ENCODE measurements at regions not wholly inside any gene's neighbourhood (a gene's known extent, or its start where the extent isn't known, plus 50 kb on each side); places are given as distances from the start of the nearest gene placed in this dataset.
A peak's percentile ranks its signal among the peaks of the same experiment; 100 is the strongest.

DNA sequence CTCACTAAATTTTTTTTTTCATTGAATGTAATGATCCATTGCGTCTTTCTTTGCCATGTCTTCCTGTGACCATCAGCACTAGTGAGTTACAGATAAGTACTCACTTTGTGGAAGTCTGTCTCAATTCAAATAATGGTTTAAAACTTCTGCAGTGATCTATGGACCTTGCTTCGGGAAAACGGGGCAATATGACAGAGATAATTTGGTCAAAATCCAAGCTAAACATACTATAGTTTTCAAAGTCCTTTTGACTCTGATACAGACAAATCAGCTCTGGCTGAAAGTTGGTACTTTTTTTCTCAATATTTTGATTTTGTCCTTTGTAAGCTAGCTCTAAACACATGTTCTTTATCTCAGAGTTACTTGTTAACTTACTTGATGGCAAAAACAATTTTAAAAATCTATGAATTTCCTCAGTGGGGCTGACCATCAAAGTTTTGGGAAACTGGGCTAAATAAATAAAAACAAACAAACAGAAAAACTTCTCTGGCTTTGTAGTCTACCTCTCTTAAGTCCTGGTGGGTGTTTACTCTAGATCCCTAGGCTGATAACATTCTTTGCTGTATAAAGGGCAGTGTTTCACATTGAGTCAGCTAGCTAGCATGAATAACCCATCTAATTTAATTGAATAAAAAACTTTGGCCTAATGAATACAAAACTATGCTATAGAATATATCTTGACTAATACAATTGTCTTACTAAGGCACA lies 327.6 kb downstream of the RDH14 start:
- DNase-seq (no peak), ATAC-seq (no peak)
- intact Hi-C loops (cut with micrococcal nuclease): no loop called here

DNA sequence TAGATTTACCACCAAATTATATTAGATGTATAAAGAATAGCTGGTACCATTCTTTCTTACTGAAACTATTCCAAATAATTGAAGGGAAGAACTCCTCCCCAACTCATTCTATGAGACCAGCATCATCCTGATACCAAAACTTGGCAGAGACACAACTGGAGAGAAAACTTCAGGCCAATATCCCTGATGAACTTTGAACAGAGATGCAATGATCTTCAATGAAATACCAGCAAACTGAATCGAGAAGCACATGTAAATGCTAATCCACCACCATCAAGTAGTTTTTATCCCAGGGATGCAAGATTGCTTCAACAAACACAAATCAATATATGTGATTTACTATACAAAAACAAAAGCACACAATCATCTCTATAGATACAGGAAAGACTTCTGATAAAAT lies 329.8 kb downstream of the RDH14 start:
- ATAC-seq (no peak), DNase-seq (no peak)
- intact Hi-C loops (cut with micrococcal nuclease): no loop called here

DNA sequence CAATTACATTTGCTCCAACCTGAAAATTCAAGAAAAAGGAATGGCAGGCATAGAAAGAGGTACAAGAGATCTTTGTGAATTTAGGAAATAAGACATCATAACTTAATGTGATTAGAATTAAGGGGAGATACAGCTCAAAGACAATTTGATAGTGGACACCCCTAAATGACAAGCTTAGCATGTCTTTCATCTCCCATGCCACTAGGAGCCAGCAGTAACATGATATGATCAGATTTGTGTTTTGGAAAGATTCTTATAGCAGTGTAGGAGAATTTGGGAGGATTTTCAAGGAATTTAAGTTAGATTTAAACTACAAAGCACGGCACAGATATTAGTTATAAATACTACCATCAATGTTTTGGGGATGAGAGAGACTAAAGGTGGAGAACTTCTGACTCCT lies 340.8 kb downstream of the RDH14 start:
- intact Hi-C loops (cut with micrococcal nuclease): no loop called here

DNA sequence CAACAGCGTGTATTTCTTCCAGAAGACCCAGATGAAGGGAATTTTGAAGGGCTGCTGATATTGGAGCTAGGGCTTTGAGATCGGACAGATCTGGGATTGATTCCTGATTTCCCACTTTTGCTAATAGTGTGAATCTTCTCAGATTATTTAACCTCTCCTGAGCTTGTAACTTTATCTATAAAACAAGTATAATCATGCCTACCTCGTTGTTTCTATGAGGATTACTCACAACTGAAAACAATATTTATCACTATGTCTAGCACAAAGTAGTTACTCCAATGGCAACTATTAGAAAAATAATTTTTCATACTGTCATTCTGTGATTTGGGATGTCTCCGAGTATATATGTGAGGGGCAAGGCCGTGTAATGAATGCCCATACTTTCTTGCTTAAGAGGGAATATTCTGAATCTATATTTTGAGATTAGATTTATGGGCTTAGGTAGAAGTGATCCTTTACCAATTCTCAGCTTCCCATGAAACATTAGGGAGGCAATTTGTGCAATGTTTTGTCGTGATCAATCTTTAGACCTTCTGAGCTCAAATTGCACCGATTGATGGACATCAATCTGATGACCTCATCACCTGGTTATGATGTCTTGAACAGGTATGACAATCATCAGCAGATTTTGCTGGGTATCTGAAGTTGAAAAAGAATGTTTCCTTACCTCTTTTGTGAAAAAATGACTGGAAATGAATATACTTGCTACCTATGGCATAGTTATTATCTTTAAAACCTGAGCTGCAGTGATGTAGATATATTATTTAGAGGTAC lies 339.9 kb downstream of the KCNS3 start:
- intact Hi-C loops (cut with micrococcal nuclease): no loop called here
- no peak for ATAC-seq
- no peak for DNase-seq

More for the DNA sequence above, 340.8 kb downstream of the RDH14 start:
- DNase-seq (no peak), ATAC-seq (no peak)

DNA sequence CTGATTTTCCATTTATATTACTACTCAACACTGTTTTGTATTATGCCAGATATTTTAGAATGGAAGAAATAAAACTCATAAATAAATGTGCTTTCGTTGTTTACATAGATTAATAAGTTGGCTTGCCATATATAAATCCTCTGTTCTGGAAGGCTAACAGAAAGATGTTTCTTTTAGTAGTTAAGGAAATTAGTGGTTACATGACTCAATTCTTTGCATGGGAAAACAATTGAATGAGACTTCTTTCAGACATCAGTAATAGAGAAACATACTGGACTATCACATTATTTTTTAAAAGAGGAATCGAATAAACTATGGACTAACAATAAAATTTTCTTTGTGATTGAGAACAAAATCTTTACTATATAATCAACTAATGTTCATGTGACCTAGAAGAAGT lies 336.5 kb downstream of the KCNS3 start:
- DNase-seq (no peak), ATAC-seq (no peak)
- intact Hi-C loops (cut with micrococcal nuclease): no loop called here

DNA sequence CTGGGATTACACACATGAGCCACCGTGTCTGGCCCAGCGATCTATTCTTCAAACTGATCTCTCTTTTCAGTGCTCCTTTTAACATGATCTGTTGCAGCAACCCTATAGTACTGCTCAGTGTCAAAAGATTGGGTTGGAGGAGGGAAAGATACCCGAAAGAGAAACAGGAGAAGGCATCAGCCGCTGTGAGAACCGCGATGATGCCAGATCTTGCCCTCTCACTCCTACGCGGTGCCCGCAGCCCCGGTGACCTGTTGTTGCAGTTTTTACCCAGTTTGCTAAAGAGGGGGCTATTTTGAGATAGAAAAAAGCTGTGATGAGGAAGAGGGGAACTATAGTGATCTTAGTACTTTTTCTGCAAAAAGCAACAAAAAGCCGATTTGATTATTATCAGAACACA lies 335.5 kb downstream of the KCNS3 start:
- DNase-seq: no peak
- intact Hi-C loops (cut with micrococcal nuclease): no loop called here
- no peak for ATAC-seq

DNA sequence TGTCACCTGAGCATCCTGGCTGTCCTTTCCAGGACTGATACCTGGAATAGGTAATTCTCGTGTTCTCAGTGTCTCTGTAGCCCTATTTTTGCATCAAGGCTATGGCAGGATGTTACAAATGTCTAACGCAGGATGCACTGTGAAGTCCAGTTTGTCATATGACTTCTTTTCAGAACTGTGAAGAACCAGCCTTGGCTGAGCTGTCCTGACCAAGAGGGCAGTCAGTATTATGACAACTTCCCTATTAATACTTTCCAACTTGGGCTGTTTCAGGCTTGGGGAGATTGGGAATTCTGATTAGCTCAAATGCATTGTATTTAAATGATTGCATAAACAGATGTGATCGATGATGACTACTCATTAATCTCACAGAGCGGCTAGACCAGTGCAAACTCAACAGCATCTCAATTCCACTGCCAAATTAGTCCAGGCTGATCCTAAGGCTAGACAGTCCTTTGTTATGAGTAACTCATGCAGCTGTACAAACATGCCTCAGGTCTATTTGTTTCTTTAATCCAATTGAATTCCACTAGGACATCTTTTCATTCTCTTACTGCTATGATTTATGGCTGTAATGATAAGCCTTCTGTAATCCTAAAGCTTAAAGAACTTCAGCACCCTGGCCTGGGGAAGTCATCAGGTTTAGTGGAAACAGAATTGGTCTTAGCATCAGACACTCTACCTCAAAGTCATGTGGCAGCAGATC lies 331.6 kb downstream of the KCNS3 start:
- intact Hi-C loops (cut with micrococcal nuclease): no loop called here
- ATAC-seq: no peak

DNA sequence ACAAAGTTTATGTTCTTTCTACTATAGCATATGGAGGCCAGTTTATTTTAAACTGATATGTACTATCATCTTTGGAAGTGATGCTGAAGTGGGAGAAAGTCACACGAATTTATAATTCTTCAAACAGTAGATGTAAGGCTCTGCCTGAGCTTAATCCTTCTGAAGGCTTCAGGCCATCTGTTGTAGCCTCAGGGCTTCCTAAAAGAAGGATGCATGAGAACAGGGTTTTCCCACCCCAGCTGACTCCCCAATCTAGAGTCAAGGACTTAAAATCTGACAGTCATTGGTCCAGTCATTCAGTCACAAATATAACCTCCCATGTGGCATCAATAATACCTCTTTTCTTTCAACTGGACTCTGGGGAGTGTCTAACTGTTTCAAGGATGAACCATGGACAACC lies 330.5 kb downstream of the KCNS3 start:
- intact Hi-C loops (cut with micrococcal nuclease): no loop called here
- DNase-seq (no peak), ATAC-seq (no peak)

More for the DNA sequence above, 331.6 kb downstream of the KCNS3 start:
- DNase-seq: no peak

DNA sequence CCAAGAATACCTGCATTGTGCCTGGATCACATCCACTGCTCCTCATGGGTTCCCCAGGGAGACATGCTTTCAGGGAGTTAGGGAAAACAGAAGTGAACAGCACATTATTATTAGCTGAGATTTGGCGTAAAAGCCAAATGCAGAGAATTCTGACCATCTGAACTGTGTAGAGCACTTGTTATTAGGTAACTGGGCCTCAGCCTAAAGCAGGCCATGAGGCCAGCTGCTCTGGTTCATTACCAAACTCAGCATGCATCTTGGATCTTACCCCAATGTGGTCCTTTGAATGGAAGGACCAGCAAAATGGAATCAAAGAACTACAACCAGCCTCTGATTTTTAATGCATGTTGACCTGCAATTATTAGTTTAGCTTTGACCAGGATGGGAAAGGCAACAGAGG lies 322.3 kb downstream of the KCNS3 start:
- intact Hi-C loops (cut with micrococcal nuclease): no loop called here
- ATAC-seq (no peak), DNase-seq (no peak)

DNA sequence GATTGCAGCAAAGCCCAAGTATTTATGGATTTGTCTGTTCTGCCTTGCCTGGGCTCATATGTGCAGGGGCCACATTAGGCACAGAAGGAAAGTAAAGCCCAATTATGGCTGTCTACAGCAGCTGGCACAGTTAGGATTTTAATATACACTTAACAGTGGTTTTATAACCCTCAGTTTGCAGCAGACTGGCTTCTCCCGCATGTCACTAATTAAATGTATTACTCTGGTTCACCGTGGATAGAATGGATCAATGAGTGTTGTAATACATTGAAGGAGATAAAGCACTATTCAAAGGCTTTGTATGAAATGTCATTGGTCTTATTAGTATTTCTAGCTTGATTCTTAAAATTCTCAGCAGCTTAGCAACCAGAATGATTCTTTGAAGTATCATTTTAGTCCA lies 320.2 kb downstream of the KCNS3 start:
- no peak for ATAC-seq

DNA sequence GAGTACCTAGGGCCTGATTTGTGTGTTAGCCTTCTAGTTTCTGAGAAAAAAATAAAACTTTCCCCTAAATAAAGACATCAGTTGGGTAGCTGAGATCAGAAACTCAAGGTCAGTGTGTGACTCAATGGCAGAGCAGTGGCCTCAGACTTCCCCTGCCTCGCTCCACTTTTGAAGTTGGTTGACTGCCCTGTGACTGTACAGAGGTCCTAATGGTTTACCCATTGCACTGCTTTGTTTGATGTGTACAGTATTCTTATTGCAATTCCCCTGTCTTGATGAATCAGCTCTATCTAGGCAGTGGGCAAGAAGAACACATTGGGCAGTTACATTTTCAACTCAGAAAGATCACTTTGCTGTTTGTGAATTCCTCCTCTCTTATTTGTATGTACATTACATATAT lies 315.7 kb downstream of the KCNS3 start:
- DNase-seq (no peak), ATAC-seq (no peak)
- intact Hi-C loops (cut with micrococcal nuclease): no loop called here

More for the DNA sequence above, 320.2 kb downstream of the KCNS3 start:
- intact Hi-C loops (cut with micrococcal nuclease): no loop called here
- DNase-seq: no peak

DNA sequence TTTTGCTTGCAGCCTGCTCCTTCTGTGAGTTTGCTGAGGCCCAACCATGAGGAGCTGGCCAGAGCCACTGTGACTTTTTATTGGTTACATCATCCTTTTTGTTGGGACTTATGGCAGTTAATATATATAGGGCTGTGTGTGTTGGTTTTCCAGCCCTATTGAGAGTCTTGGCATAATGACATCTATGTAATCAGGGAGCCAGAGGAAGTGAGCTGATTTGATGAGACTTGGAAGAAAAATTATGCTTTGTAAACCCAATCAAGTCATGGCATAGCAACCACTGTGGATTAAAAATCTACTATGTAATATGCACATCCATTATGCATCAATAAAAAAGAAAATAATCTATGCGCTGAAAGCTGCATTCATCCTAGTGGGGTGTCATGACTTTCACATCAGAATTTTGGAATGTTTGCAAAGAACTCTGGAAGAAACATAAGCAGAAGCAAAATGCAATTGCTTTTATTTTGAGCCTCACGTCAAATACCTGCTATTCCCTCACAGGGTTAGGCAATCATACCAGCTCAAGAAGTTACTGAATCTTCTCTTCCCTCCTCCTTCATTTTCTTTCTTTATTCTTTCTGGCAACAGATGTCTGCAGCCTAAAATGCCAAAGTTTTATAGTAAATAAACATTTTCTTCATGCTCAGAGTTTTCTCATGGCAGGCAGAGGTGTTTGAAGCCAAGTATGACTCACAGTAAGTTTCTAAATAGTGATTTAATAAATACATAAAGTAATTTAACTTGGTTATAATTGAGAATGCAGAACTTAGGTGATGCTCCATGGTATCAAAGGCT lies 308.5 kb downstream of the KCNS3 start:
- ATAC-seq (no peak), DNase-seq (no peak)
- intact Hi-C loops (cut with micrococcal nuclease): no loop called here

DNA sequence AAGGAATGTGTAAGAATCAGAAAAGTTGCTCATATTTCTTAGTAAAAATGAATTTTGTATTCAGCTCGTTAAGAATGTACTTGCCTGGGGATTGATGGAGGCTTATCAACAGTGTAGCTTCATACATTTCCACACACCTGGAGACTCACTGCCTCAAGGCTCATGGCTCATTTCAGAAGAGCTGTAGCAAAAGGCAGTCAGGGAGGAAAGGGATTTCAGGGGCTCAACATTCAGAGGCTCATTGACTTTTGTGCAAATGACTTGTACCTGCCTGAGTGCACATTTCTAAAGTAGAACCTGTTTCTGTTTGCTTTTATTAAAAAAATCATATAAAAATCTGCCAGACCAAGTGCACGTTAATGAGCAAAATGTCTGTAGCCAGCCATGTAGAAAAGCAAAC lies 304.4 kb downstream of the KCNS3 start:
- DNase-seq (no peak), ATAC-seq (no peak)
- intact Hi-C loops (cut with micrococcal nuclease): no loop called here

DNA sequence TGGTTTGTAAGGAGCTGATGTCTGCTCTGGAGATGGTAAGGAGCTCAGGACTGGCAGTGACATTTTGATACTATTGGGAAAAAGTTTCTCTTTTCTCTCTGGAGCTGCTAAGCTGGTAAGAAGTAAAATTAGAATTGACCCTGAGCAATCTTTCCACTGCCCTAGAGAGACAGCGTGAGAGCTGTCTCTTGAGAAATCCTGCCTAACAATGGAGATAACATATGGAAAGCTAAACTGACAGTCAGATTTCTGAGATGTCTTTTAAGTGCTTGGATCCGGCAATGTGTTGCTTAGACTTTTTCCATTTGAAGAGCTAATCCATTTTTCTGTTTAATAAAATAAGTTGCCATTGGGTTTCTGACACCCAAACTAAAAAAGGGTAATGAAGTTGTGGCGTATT lies 302.4 kb downstream of the KCNS3 start:
- intact Hi-C loops (cut with micrococcal nuclease): no loop called here
- peak; percentile 47 for ATAC-seq

DNA sequence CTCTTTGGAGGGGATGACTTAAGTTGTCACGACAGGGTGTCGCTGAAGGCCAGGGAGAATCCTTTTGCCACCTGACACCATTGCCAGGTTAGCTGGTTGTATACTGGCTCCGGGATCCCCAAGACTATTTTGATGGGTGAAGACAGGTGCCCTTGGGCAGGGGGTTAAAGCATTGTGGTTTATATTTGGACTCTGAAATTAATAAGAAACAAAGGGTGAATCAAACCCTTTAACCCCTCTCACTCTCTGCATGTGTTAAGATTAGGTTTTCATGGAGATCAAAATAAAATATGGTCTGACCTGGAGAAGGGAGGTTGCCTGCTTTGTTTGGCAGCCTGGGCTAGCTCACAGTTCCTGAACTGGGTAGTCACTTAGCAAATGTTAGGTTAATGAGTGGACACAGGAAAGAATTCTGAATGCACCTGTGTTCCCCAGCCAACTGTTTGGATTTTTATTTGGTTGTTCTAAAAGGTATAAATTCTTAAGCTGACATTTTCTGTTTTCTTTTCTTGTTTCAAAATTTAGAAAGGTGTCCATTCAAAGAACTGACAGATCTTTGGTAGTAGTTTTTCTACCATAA lies 301.7 kb downstream of the KCNS3 start:
- ATAC-seq (no peak), DNase-seq (no peak)
- intact Hi-C loops (cut with micrococcal nuclease): no loop called here

More for the DNA sequence above, 302.4 kb downstream of the KCNS3 start:
- DNase-seq: no peak

DNA sequence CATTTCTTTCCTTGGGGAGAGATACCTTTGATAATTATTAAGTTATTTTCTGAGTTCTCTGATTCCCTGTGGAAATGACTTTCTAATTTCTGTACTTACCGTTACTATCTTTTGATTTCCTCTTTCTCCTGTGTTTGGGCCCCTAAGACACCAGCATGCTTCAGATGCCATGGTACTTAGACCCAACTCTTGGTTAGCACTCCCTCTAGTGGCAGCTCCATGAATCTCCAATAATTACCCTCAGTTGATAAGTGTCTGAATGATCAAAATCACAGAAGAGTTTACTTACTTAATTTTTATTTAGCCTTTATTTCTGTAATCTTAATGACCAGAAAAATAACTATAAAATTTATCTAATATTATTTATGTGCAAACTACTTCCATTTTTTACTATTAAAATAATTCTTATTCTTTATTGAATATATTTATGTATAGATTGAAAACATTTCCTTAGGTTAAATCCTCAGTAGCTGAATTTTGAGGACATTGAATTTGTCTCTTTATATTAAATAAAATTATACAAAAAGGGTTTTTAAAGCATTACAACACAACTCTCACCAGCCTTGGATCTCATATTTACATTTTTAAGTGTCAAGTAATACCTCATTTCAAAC lies 300.4 kb downstream of the KCNS3 start:
- no peak for DNase-seq
- peak; percentile 59 for ATAC-seq
- intact Hi-C loops (cut with micrococcal nuclease): no loop called here

DNA sequence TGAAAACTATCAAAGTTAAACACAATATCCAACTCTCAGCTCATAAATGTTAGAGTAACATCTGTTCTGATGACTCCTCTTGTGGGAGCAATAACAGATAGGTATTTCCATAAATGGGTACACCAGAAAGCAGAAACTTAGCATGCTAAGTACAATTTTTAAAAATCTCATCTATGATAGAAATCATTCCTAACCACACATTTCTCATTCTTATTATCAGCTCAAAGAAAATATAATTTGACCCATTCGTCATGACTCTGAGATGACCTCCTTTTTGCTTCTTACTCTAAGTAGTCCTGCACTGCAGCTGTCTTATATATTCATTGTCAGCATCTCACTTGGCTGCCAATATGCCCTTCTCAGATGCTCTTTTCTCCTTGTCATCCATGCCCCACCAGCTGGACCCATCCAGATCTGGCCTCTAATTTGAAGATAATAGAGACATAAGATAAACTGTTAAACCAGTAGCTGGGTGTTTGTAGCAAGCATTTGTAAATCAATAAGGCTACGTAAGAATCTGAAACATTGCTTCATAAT lies 298.3 kb downstream of the KCNS3 start:
- intact Hi-C loops (cut with micrococcal nuclease): no loop called here
- ATAC-seq: no peak
- no peak for DNase-seq

DNA sequence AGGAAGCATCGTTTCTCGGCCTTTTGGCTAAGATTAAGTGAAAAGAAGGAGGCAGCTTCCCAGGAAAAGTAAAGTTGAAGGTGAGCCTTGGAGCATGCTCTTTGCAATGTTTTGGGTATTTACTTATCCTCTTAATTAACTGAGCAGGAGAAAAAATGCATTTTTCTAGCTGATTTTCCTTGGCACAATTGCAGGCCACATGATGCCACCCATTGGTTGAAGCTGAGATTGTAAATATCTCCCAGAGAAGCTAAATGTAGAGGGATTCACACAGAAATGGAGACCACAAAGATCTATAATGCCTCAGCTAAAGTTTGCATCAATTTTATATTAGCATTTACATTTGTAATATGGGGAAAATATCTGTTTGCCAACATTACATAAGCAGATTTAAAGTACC lies 294.1 kb downstream of the KCNS3 start:
- DNase-seq: no peak
- intact Hi-C loops (cut with micrococcal nuclease): no loop called here
- ATAC-seq: no peak

All from left ventricle myocardium superior (tissue), 1 donor.